Breast epithelium (tissue), 3 donors: ENCODE measurements at regions not wholly inside any gene's neighbourhood (a gene's known extent, or its start where the extent isn't known, plus 50 kb on each side); places are given as distances from the start of the nearest gene placed in this dataset.
"Not testable (repeated sequence)": the region's sequence is repeated elsewhere in the genome, so short reads cannot be mapped to it uniquely, and the experiment has no call there.

ENCODE experiments used
- CTCF ChIP-seq, 3 donors: fragments of 450-650 bp; IDR thresholded peaks; one replicate each; pipeline ENCODE4 v1.5.1; 2016 to 2017; ENCODE audit warnings: antibody characterized with exemption in 3 of 3, mild to moderate bottlenecking in 3 of 3, moderate library complexity in 3 of 3
- POLR2A ChIP-seq: fragments of 450-650 bp; IDR thresholded peaks from one replicate; pipeline ENCODE4 v1.6.1; 2016; ENCODE audit warnings: antibody characterized with exemption, mild to moderate bottlenecking, moderate library complexity
- POLR2AphosphoS5 ChIP-seq, 3 donors: sonication (generic); formaldehyde crosslinking; IDR thresholded peaks; one replicate each; pipeline ENCODE4 v1.6.1; 2017; ENCODE audit warnings: antibody characterized with exemption in 3 of 3

GRCh38 chr20:47845382-47845977, 60.2 kb upstream of the SULF2 start:
- not testable (repeated sequence) for TF ChIP-seq CTCF (IDR thresholded peaks at IDR 0.05); POLR2A; POLR2AphosphoS5 (IDR thresholded peaks at IDR 0.05)
